TTC549 (cell line): ENCODE measurements at regions not wholly inside any gene's neighbourhood (a gene's known extent, or its start where the extent isn't known, plus 50 kb on each side); places are given as distances from the start of the nearest gene placed in this dataset.
"Not testable (repeated sequence)": the region's sequence is repeated elsewhere in the genome, so short reads cannot be mapped to it uniquely, and the experiment has no call there.

ENCODE experiments used
- FAIRE-seq: peaks from 2 replicates; lab custom pipeline; 2012; peaks lifted over from hg19 to GRCh38; lab: Jason Lieb, UNC

DNA sequence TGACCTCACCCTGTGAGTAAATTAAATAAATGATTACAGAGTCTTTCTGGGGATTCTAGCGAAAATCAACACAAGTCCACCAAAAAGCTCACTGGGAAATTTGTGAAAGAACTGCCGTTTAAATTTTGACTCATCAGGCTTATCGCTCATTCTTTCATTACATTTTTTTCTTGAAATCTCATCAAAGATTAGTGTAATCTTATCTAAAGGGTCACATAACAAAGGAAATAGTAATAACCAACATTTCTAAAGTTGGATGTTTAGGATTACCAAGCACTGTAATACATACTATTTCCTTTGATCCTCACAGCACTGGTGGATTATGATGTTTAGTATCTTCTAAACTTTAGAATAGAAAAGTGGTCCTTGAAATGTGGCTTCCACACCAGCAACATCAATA is 111.1 kb upstream of the CBLB start:
- FAIRE-seq: no peak

- FAIRE-seq: no peak
Measured at GRCh38 chr3:105982207-105982606, 113.4 kb upstream of the CBLB start.

GRCh38 chr3:105984837-105985236 is 116.0 kb upstream of the CBLB start:
- no peak for FAIRE-seq

DNA sequence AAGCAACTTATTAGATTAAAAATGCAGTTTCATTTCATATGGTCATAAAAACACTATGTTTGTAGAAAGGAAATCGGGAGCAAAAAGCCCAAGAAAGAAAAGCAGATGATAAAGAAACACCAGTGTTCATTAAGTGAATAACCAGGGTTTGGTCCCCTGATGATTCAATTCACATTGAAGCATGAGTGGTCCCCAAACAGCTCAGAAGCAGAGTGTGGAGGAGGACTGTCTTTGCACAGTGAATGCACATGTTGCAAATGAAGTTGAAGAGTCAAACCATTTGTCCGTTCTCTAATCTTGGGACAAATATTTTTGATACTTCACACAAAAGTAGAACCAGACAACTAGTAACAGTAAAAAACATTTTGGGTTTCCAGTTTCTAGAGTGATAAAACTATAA is 117.5 kb upstream of the CBLB start:
- FAIRE-seq: not testable (repeated sequence)

DNA sequence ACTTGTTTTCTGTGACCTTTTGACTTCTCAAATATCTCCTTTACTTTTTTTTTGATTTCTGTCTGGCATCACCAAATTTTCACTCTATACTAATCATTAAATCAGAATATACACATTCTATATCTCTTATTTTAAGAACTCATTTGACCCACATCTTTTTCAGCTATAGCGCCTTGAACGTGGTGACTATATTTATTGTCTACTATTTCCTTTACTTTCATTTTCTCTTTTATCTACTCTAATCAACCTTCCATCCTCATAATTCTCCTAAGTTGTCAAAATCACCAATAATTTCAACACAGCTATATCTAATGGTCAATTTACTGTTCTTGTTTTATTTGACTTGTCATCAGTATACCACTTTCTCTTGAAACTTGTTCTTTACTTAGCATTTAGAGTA is 119.0 kb upstream of the CBLB start:
- no peak for FAIRE-seq

DNA sequence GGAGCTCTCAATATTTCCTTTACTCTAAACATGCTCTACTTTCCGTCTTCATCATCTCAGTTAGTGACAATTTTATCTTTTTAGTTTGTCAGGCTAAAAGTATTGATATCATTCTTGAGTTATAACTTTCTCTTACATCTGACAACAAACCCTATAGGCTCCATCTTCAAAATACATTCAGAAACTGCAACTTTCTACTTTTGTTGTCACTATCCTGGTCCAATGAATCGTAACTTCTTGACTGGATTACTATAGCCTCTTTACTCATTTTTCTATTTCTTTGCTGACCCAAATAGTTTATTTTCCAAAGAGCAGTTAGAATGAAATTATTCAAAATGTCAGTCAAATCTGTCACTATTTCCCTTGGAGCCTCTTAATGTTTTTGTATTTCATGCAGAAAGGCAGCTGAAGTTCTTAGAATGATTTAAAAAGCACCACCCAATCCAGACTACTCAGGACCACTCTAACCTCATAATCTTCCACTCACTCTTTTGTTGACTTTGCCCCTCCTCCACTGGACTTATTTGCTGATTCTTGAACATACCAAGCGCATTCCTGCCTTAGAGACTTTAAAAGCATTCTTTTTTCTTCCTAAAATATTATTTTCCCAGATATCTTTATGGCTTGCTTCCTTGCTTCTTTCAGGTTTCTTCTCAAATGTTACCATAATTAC is 119.9 kb upstream of the CBLB start:
- no peak for FAIRE-seq

DNA sequence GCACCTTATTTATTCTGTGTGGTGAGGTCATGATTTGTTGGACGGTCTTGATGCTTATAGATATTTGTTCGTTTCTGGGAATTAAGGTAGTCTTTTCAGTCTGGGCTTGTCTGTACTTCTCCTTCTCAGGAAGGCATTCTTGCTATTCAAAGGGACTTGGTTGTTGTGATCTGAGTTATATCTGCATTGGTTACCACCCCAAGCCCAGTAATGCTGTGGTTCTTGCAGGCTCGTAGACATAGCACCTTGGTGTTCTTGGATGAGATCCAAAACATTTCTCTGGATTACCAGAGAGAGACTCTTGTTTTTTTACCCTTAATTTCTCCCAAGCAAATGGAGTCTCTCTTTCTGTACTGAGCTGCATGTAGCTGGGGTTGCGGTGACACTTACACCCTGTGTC is 128.0 kb upstream of the CBLB start:
- FAIRE-seq: no peak

- no peak for FAIRE-seq
Measured at GRCh38 chr3:105997466-105997799, 128.6 kb upstream of the CBLB start.

DNA sequence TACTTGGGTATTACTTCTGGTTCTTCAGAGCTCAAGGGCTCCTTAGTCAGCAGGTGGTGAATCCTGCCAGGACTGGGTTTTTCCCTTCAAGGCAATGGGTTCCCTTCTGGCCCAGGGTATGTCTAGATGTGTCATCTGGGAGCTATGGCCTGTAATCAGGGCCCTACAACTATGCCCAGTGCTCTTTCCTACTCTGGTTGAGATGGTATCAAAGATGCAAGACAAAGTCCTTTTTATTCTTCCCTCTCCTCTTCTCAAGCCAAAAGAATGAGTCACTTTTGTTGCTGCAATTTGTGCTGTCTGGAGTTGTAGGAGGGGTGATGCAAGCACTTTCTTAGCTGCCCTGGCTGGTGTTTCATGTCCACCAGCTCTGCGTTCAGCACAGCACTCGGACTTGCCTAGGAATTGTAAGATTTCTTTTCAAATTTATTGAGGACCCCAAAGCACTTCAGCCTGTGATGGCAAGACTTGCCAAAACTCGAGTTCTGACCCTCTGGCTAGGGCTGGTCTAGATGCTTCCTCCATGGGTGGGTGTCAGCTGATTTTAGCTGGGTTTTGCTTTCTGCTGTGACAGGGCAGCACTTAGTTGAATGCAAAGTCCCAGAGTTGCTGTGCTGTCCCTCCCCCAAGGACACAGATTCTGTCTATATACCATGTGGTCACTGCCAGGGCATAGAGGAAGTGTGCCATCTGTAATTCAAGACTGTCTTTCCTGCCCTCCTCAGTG is 129.2 kb upstream of the CBLB start:
- FAIRE-seq: no peak

DNA sequence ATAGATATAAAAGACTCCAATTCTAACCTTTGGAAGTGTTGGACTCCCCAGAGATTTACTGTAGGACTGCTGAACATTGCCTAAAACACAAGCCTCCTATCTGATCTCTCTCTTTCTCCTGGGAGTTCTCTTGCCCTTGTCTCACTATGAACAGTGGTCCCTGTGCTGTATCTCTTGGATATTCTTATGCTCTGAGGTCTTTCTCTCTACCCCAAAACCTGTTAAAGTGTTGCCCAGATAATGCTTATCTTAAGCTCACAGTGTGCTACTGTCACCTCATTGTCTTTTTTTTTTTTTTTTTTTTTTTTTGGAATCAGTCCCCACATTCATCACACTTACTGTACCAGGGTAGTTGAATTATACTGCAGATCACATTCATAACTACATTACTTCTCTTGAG is 131.0 kb upstream of the CBLB start:
- no peak for FAIRE-seq

DNA sequence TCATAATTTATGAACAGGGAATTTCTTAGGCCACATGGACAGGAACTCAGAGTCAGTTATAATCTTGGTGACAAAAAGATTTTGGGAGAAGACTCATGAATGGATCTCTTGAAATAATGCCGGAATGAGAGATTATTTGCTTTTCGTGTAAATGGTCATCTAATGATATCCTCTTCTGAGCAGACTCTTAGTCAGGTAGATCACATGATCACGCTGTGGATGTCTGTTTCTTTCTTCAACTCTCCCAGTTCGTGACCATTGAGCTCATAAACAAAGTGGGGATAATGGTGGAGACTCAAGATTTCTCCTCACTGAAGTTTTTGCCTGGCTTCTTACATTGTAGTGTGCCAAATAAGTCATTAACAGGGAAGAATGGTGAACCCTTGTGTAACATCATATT is 133.1 kb upstream of the CBLB start:
- FAIRE-seq: no peak

DNA sequence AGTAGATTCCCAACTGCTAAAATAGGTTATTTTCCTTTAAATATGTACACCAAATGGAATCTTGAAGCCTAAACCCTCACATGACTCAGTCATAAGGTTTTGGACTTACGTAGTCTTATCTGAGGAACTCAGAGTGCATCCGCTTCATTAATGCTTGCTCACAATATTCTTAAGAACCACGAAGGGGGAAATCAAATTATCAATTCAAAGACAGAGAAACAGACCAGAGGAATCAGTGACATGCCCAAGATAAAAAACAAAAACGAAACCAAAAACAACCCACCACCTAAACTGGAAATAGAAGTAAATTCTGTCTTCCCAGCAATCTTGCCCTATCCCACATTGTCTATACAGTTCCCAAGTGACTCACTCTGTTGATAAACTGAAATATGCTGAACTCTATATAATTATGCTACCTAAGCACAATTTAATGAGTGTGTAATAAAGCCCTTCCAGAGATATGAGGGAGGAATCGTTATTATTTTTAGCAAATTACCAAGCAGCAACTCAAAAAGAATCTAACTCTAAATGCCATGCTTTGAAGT is 135.4 kb upstream of the CBLB start:
- FAIRE-seq: no peak

- FAIRE-seq: no peak
Measured at GRCh38 chr3:106004826-106005225, 136.0 kb upstream of the CBLB start.

DNA sequence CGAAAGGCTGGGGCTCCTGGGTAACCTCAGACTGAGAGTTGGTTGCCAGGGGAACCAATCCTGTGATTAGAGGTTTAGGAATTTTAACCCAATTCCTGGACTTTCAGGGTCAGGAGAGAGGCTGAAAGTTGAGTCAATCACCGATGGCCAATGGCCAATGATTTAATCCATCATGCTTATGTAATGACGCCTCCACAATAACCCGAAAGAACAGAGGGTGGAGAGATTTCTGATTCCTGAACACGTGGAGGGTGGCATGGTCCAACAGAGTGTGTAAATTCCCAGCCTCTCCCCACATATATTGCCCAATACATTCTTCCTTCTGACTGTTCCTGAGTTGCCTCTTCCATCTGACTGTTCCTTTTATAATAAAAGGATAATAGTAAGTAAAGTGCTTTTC is 137.2 kb upstream of the CBLB start:
- no peak for FAIRE-seq

DNA sequence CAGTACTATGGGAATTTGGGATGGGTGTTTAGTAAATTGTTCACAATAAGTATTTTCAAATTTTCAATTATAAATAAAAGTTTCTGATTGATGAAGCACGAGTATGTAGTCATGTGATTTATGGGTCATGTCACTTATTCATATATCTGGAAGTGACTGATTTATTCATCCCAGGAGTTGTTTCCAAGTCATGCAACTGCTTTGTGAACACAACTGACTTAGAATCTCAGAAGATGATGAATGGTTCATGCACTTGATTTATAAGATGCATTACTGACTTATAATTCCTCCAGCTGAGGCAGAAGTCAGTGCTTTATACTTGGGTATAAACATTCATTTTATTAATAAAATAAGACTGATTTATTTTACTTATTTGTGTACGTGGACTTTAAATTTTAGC is 137.8 kb upstream of the CBLB start:
- FAIRE-seq: no peak

DNA sequence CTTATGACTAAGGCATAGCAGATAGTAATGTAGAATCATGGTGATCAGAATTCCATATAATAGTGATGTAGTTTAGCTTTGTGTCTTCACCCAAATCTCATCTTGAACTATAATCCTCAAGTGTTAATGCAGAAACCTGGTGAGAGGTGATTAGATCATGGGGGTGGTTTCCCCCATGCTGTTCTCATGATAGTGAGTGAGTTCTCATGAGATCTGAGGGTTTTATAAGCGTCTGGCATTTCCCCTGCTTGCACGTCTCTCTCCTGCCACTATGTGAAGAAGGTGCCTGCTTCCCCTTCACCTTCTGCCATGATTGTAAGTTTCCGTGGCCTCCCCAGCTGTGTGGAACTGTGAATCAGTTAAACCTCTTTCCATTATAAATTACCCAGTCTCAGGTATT is 138.7 kb upstream of the CBLB start:
- FAIRE-seq: no peak

GRCh38 chr3:106008766-106009165 is 140.0 kb upstream of the CBLB start:
- FAIRE-seq: no peak

- FAIRE-seq: no peak
Measured at GRCh38 chr3:106010829-106011228, 142.0 kb upstream of the CBLB start.

- FAIRE-seq: no peak
Measured at GRCh38 chr3:106013971-106014370, 145.2 kb upstream of the CBLB start.

- no peak for FAIRE-seq
Measured at GRCh38 chr3:106014518-106014917, 145.7 kb upstream of the CBLB start.

DNA sequence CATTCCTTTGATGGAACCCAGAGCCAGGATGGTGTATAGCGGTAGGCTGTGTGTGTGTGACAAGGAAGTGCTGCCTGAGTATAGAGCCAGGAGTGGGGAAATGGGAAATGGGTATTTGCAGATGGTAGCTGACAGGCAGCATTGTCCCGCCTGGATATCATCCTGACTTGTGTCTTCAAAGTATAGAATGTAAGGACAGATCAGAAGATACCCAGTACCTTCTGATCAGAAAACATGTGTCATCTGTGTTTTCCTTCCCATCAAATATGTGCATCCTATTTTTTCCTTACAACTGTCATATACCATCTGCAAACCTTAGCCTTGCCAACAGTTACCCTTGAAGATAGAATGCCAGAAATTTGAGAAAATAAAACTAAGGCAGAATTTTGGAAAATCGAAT is 146.2 kb upstream of the CBLB start:
- no peak for FAIRE-seq

GRCh38 chr3:106018102-106018501 is 149.3 kb upstream of the CBLB start:
- no peak for FAIRE-seq

DNA sequence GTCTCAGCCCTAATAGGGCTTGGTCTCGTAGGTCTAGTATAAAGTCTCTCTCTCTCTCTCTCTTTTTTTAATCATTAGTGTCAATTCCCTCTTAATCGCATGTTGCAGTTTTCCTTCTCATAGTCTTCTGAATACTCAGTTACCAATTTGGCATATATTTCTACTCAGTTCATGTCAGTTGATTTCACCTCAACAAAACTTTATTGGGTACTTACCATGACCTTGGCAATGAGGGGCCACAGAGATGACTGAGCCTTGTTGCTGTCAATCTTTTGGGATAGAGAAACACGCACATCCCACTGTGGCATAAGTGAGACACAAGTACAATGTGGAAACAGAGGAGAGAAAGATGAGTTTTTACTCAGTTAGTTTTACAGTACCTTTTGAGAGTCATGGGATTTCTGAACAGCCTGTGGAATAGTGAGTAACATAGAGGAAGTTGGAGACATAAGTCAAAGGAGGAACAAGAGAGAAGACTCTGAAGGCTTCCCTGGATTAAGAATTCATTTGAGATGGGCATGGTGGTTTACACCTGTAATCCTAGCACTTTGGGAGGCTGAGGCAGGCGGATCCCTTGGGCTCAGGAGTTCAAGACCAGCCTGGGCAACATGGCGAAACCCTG is 150.2 kb upstream of the CBLB start:
- FAIRE-seq: no peak

- no peak for FAIRE-seq
Measured at GRCh38 chr3:106022913-106023312, 154.1 kb upstream of the CBLB start.
